GM19438 (cell line): ENCODE measurements at regions not wholly inside any gene's neighbourhood (a gene's known extent, or its start where the extent isn't known, plus 50 kb on each side); places are given as distances from the start of the nearest gene placed in this dataset.
"Not testable (repeated sequence)": the region's sequence is repeated elsewhere in the genome, so short reads cannot be mapped to it uniquely, and the experiment has no call there.

ENCODE experiments used
- ATAC-seq: cut with Tn5 transposase; IDR thresholded peaks from one replicate; pipeline ENCODE4 v1.9.1; 2021; ENCODE audit warnings: low read depth; ENCODE audit not compliant: unreplicated experiment

GRCh38 chr10:45241865-45242520 is 73.4 kb downstream of the OR13A1 start:
- no peak for ATAC-seq

- no peak for ATAC-seq
These were observed 72.1 kb downstream of the OR13A1 start for GRCh38 chr10:45243261-45243660.

GRCh38 chr10:45246522-45246921 is 68.9 kb downstream of the OR13A1 start:
- ATAC-seq = no peak

- ATAC-seq = peak; percentile 86
These were observed 65.3 kb downstream of the OR13A1 start for GRCh38 chr10:45249978-45250693.

- ATAC-seq = not testable (repeated sequence)
These were observed 64.7 kb downstream of the OR13A1 start for GRCh38 chr10:45250694-45251075.
